22Rv1 (cell line): ENCODE measurements at regions not wholly inside any gene's neighbourhood (a gene's known extent, or its start where the extent isn't known, plus 50 kb on each side); places are given as distances from the start of the nearest gene placed in this dataset.

ENCODE experiments used
- H3K27ac ChIP-seq: fragments of 450-650 bp; 2 replicates; pipeline ENCODE4 v1.5.1; 2017
- ZFX ChIP-seq: fragments of 450-650 bp; IDR thresholded peaks from 2 replicates; pipeline ENCODE4 v1.6.1; 2017; ENCODE audit warnings: antibody characterized with exemption, borderline replicate concordance
- TF ChIP-seq, protein P1 (sequence below): fragments of 450-650 bp; IDR thresholded peaks from 2 replicates; pipeline ENCODE4 v1.5.1; 2017; ENCODE audit warnings: mild to moderate bottlenecking

DNA sequence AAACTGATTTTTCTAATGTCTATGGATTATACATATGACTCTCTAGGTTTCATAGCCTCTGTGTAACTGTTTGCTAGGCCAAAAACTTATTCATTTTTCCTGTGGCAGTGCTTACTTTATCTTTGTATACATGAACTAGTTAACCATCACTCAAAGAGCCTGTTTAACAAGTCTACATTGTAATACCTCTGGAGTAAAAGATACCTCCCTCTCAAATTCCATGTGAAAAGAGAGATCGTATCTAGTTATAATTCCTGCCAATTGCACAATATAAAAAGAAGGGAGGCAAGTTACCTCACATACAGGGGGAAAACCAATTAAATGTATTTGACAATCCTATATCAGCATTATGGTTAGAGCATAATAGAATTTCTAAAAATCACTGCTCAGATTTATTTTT lies 271.9 kb upstream of the ST8SIA4 start:
- TF ChIP-seq, protein P1, sequence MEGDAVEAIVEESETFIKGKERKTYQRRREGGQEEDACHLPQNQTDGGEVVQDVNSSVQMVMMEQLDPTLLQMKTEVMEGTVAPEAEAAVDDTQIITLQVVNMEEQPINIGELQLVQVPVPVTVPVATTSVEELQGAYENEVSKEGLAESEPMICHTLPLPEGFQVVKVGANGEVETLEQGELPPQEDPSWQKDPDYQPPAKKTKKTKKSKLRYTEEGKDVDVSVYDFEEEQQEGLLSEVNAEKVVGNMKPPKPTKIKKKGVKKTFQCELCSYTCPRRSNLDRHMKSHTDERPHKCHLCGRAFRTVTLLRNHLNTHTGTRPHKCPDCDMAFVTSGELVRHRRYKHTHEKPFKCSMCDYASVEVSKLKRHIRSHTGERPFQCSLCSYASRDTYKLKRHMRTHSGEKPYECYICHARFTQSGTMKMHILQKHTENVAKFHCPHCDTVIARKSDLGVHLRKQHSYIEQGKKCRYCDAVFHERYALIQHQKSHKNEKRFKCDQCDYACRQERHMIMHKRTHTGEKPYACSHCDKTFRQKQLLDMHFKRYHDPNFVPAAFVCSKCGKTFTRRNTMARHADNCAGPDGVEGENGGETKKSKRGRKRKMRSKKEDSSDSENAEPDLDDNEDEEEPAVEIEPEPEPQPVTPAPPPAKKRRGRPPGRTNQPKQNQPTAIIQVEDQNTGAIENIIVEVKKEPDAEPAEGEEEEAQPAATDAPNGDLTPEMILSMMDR, result no peak
- no peak for TF ChIP-seq ZFX
- no peak overlapping the region for H3K27ac ChIP-seq

DNA sequence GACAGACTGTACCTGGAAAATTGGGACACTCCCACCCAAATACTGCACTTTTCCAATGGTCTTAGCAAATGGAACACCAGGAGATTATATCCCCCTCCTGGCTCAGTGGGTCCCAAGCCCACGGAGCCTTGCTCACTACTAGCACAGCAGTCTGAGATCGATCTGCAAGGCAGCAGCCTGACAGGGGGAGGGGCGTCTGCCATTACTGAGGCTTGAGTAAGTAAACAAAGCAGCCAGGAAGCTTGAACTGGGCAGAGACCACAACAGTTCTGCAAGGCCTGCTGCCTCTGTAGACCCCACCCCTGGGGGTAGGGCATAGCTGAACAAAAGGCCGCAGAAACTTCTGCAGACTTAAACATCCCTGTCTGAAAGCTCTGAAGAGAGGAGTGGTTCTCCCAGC lies 260.0 kb upstream of the ST8SIA4 start:
- TF ChIP-seq ZFX, result no peak
- TF ChIP-seq, protein P1, result no peak
- H3K27ac ChIP-seq, result no peak overlapping the region

DNA sequence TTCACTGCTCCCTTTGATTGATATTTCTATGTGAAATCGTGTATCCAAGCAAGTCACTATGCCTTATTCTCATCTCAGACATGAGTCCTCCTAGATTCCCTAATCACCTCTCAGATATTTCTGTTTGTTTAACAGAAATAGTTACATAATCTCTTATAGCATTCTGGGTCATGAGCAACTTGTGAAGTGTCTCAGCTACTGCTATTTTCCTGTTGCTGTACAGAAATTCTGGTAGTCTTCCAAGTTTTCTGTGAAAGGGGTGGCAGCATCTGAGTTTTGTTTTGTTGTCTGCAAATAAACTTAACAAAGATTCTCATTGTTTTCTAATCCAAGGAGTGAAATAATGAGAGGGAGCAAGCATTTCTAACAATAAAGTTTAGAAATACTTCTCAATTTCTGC lies 256.9 kb upstream of the ST8SIA4 start:
- H3K27ac ChIP-seq, result no peak overlapping the region
- TF ChIP-seq, protein P1, result no peak
- no peak for TF ChIP-seq ZFX

DNA sequence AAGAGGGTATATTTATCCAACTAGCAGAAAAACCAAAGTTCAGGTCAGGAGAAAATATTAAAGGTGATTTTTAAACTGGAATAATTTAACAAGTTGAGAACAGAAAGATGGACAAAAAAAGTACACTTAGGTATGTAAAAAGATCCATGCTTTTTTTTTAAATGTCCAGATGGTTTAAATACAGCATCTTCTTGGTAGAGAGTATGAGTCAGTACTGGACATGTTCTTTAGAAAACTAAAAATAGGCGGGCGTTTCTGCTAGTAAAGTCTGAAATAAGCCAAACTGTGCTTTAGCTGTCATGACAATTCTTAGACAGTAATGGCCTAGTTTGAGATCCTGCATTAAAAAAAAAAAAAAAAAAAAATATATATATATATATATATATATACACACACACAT lies 255.9 kb upstream of the ST8SIA4 start:
- no peak overlapping the region for H3K27ac ChIP-seq
- no peak for TF ChIP-seq ZFX
- TF ChIP-seq, protein P1, result no peak

DNA sequence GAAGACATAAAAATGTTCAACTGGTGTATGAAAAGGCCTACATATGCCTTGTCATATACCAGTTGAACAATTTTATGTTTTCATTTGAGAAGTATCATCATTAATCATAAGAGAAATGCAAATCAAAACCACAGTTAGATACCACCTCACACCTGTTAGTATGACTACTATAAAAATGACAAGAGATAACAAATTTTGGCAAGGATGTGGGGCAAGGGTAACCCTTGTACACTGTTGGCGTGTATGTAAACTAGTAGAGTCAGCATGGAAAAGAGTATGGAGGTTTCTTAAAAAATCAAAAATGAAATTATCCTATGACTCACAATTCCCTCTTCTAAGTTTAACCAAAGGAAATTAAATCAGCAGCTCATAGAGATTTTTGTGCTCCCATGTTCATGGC lies 250.4 kb upstream of the ST8SIA4 start:
- TF ChIP-seq ZFX, result no peak
- TF ChIP-seq, protein P1, result no peak
- no peak overlapping the region for H3K27ac ChIP-seq

DNA sequence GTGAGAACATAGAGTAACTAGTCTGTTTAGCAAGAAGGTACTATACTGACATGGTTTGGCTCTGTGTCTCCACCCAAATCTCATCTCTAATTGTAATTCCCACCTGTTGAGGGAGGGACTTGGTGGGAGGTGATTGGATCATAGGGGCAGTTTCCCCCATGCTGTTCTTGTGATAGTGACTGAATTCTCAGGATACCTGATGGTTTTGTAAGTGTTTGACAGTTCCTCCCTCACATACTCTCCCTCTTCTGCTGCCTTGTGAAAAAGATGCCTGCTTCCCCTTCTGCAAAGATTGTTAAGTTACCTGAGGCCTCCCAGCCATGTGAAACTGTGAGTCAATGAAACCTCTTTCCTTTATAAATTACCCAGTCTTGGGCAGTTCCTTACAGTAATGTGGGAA lies 240.4 kb upstream of the ST8SIA4 start:
- no peak for TF ChIP-seq ZFX
- TF ChIP-seq, protein P1, result no peak
- no peak overlapping the region for H3K27ac ChIP-seq

DNA sequence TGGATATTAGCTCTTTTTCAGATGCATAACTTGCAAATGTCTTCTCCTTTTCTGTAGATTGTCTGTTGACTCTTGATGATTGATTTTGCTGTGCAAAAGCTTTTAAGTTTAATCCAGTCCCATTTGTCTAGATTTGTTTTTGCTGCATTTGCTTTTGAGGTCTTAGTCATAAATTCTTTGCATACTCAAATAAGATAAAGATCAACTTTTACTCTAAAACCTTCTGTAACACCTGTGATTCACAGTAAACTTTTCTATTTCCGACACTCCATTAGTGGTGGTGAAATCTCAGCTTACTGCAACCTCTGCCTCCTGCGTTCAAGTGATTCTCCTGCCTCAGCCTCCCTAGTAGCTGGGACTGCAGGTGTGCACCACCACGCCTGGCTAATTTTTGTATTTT lies 239.0 kb upstream of the ST8SIA4 start:
- H3K27ac ChIP-seq, result no peak overlapping the region
- TF ChIP-seq ZFX, result no peak
- TF ChIP-seq, protein P1, result no peak
